AG09319 (cell line): ENCODE measurements at regions not wholly inside any gene's neighbourhood (a gene's known extent, or its start where the extent isn't known, plus 50 kb on each side); places are given as distances from the start of the nearest gene placed in this dataset.

Experiments
- DNase-seq: peaks from one replicate; pipeline ENCODE4 v3.0.0-alpha.2; 2010; ENCODE audit warnings: low read depth; ENCODE audit errors: extremely low read depth
- CTCF ChIP-seq: IDR thresholded peaks from 2 replicates; pipeline ENCODE4 v1.5.1; 2011; ENCODE audit warnings: low read depth, mild to moderate bottlenecking, inconsistent platforms, low read length, moderate library complexity

DNA sequence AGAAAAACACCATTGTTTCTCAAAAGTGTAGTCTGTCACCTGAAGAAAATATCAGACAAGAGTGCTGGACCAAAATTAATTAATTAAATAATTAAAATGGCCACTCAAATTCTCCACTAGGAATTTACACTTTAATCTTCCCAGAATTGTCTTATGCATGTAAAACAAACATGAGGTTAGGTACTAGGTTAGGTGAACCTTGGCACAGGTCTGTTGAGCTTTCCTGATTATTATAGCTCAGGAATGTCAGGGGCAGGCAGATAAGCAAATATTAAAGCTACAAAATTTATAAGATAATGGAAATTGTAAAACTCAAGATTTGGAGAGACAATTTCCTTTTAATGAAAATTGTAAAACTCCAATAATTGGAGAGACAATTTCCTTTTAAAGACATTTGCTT, 253.2 kb downstream of the BMP4 start:
- DNase-seq, result no peak
- no peak for TF ChIP-seq CTCF

DNA sequence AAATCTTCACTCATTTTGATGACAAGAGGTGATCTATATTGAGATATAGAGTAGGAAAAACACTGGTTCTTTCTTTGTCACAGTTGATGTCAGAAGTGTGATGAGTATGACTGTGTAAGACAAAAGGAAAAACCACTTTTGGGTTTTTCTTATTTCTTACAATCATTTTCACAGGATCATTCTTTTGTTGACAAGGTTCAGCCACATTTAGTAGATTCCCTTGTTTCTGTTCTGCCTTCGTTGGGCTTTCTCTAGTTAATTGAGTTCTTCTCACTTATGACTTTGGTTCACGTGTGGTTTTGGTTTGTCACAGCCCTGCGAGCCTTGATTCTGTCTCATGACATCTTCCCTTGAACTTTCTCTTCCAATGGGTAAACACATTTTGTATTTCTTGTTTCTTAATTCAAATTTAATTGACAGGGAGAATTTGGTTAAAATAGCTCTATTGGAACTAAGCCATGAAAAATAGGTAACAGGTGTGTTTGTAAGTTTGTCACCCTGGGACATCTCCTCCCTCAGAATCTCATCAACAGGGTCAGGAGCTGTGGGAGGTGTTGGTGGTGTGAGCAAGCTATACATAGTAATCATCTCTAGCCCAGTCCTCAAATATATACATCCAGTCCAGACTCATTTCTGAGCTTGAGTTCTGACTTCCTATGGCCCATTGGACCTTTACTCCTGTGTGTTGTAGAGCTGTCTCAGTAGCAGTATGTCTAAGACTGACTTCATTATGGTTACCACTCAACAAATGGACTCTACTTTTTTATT, 255.3 kb downstream of the BMP4 start:
- DNase-seq, result no peak
- no peak for TF ChIP-seq CTCF

GRCh38 chr14:53696217-53696965, 260.2 kb downstream of the BMP4 start:
- TF ChIP-seq CTCF, result no peak
- DNase-seq, result no peak

- TF ChIP-seq CTCF, result no peak
- no peak for DNase-seq
Observed at GRCh38 chr14:53695692-53696214, 260.9 kb downstream of the BMP4 start.

DNA sequence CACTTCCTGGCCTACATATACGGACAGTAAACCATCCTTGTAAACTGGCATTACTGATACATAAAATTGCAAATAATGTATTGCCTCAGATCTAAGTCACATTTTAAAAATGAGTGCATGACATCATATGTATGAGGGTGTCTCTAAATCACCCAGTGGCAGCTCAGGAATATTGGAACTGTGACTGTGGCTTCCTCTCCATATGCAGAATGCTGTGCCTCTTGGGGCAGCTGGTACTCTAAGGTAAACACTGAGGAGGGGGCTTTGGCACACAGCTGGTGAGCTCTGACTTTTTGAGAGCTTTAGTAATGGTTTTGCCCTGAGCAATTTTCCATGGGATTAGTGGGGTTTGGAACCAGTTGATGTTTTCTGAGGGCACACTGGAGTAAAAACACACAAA, 263.7 kb downstream of the BMP4 start:
- TF ChIP-seq CTCF, result no peak
- DNase-seq, result no peak

- TF ChIP-seq CTCF, result no peak
- DNase-seq, result no peak
Observed at GRCh38 chr14:53692451-53692850, 264.2 kb downstream of the BMP4 start.

GRCh38 chr14:53683229-53683628, 273.4 kb downstream of the BMP4 start:
- TF ChIP-seq CTCF, result no peak
- DNase-seq, result no peak
